Astrocyte of the spinal cord (primary cell): ENCODE measurements at regions not wholly inside any gene's neighbourhood (a gene's known extent, or its start where the extent isn't known, plus 50 kb on each side); places are given as distances from the start of the nearest gene placed in this dataset.
"Not testable (repeated sequence)": the region's sequence is repeated elsewhere in the genome, so short reads cannot be mapped to it uniquely, and the experiment has no call there.

ENCODE experiments used
- DNase-seq: peaks from one replicate; pipeline ENCODE4 v3.0.0; 2011; ENCODE audit warnings: low read depth, low spot score
- H3K4me3 ChIP-seq: 2 replicates; pipeline ENCODE4 v1.5.1; 2011; ENCODE audit warnings: low read depth, mild to moderate bottlenecking, low read length, moderate library complexity
- CTCF ChIP-seq: IDR thresholded peaks from 2 replicates; pipeline ENCODE4 v1.5.1; 2012; ENCODE audit warnings: low read depth, mild to moderate bottlenecking, low read length, inconsistent platforms
- in situ Hi-C: cut with HindIII; loops from 2 replicates; pipeline ENCODE4 v1.10.0; 2017; ENCODE audit warnings: low sequenced_read_pairs

- in situ Hi-C loops, result no loop called here
- DNase-seq, result no peak
- H3K4me3 ChIP-seq, result no peak overlapping the region
- TF ChIP-seq CTCF, result no peak
Observed at GRCh38 chr3:156044634-156044975, 75.8 kb upstream of the KCNAB1 start.

- in situ Hi-C loops, DNase-seq, H3K4me3 ChIP-seq: not testable (repeated sequence)
Observed at GRCh38 chr3:156048483-156048882, 71.9 kb upstream of the KCNAB1 start.

GRCh38 chr3:156050918-156051317 lies 69.5 kb upstream of the KCNAB1 start:
- no peak for DNase-seq
- H3K4me3 ChIP-seq, result no peak overlapping the region
- TF ChIP-seq CTCF, result no peak
- in situ Hi-C loops, result no loop called here

GRCh38 chr3:156051651-156052050 lies 68.7 kb upstream of the KCNAB1 start:
- no peak overlapping the region for H3K4me3 ChIP-seq
- in situ Hi-C loops, result no loop called here
- TF ChIP-seq CTCF, result no peak
- DNase-seq, result no peak

GRCh38 chr3:156052115-156052514 lies 68.3 kb upstream of the KCNAB1 start:
- TF ChIP-seq CTCF, result no peak
- H3K4me3 ChIP-seq, result no peak overlapping the region
- no peak for DNase-seq
- in situ Hi-C loops, result no loop called here

GRCh38 chr3:156059950-156060501 lies 60.4 kb upstream of the KCNAB1 start:
- TF ChIP-seq CTCF, result no peak
- H3K4me3 ChIP-seq, result no peak overlapping the region
- no peak for DNase-seq
- in situ Hi-C loops, result no loop called here

GRCh38 chr3:156068151-156068550 lies 52.2 kb upstream of the KCNAB1 start:
- DNase-seq, H3K4me3 ChIP-seq, in situ Hi-C loops: not testable (repeated sequence)

GRCh38 chr3:156070028-156070427 lies 50.4 kb upstream of the KCNAB1 start:
- no peak overlapping the region for H3K4me3 ChIP-seq
- in situ Hi-C loops, result no loop called here
- DNase-seq, result no peak
- TF ChIP-seq CTCF, result no peak
